Suppressor macrophage (primary cell): ENCODE measurements at regions not wholly inside any gene's neighbourhood (a gene's known extent, or its start where the extent isn't known, plus 50 kb on each side); places are given as distances from the start of the nearest gene placed in this dataset.
A peak's percentile ranks its signal among the peaks of the same experiment; 100 is the strongest.
"Not testable (repeated sequence)": the region's sequence is repeated elsewhere in the genome, so short reads cannot be mapped to it uniquely, and the experiment has no call there.

Experiments used
- DNase-seq, 4 experiments: peaks; one replicate each; pipeline ENCODE4 v3.0.0-alpha.2; 2020 to 2022

DNA sequence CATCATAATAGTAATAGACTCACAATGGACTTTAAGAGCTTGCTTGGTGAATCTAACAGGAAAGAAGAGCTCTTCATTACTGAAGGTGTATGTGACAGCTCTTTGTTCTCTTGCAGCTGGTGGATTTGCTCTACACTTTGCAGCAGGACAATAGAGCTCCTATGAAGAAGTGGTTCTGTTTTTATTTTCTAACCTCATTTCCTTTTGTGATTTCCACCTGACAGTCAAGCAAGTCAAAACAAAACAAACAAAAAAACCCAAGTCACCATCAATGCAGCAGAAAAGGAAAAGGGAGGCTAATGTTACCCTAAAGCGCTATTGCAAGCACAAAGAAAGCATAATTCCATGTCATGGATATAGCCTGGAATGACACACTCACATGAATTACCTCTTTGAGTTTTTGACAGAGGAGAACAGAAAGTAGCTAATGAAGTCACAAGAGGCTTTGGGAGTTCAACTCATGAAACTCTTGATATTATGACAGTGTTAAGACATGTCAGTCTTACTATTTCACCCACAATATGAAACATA lies 1188.1 kb downstream of the EPHA7 start:
- no peak for DNase-seq

GRCh38 chr6:92219987-92220386 lies 1199.4 kb downstream of the EPHA7 start:
- not testable (repeated sequence) for DNase-seq

DNA sequence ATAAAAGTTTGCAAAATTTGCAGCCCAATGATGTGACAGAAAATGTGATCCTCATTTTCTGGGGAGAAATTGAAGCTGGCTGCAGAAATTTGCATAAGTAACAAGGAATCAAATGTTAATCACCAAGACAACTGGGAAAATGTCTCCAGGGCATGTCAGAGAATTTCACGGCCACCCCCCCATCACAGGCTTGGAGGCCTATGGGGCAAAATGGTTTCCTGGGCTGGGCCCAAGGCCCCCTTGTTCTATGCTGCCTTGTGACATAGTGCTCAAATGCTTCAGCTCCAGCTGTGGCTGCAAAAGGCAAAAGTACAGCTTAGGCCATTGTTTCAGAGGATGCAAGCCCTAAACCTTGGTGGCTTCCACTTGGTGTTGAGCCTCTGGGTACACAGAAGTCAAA lies 1202.6 kb downstream of the EPHA7 start:
- no peak for DNase-seq

- DNase-seq: peak; percentile 1 to 41 (median 5)
Measured at GRCh38 chr6:92201618-92202017, 1217.7 kb downstream of the EPHA7 start.

- no peak for DNase-seq
Measured at GRCh38 chr6:92196325-92196724, 1223.0 kb downstream of the EPHA7 start.

DNA sequence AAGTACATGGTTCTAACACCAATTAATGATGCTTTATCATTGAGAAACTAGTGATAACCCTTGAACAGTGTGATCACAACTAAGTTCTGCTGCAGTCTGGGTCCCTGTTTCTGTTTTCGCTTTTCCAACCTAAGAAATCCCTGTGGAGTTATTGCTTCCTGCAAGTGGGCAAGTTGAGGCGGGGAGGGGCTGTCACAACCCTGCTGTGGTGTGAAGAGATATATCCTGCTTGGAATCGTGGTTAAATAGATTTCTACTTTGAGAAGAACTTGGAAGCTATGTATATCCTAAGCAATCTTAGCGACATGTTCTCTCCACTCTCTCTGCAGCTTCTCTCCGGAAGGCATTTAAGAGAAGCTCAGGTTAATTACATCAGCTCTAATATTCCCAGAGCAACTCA lies 1223.6 kb downstream of the EPHA7 start:
- no peak for DNase-seq

- DNase-seq: no peak
Measured at GRCh38 chr6:92188016-92188415, 1231.3 kb downstream of the EPHA7 start.

DNA sequence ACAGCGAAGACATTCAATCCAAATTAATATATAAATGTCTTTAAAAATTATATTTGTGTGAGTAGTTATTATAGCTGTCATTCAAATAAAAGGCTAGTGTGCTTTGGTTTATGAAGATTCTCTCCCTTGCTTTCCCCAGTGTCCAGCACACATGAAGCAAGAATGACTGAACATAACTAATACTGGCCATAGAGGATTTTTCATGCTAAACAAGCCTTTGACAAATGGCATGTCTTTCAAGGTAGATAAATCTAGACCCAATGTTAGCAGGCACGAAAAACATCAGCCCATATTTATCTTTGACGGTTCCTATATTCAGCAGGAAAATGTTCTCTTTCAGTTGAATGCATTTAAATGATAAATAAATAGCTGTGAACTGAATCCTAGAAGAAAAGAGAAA lies 1234.4 kb downstream of the EPHA7 start:
- no peak for DNase-seq

- no peak for DNase-seq
Measured at GRCh38 chr6:92181347-92181746, 1238.0 kb downstream of the EPHA7 start.

- DNase-seq: no peak
Measured at GRCh38 chr6:92180090-92180489, 1239.3 kb downstream of the EPHA7 start.

DNA sequence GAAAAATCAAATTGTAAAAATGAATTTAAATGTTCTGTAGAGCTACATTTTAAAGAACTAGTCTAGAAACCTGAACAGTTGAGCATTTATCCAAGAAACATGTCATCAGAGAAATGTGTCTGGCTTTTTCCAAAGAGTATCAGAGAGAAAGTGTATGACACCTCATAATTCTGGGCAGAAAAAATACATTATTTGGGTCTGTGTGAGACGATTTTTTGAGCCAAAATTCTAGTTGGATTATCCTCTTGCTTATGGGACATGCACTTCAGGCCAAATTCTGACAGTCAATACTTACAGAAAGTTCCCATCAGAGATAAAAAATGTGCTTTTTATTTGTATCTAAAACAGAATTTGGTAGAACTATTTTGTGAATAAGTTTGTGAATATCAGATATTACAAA lies 1242.7 kb downstream of the EPHA7 start:
- DNase-seq: no peak

GRCh38 chr6:92174398-92175073 lies 1244.8 kb downstream of the EPHA7 start:
- DNase-seq: no peak

- no peak for DNase-seq
Measured at GRCh38 chr6:92169506-92169905, 1249.9 kb downstream of the EPHA7 start.

- DNase-seq: no peak
Measured at GRCh38 chr6:92166666-92167065, 1252.7 kb downstream of the EPHA7 start.

- DNase-seq: no peak
Measured at GRCh38 chr6:92161953-92162352, 1257.4 kb downstream of the EPHA7 start.

DNA sequence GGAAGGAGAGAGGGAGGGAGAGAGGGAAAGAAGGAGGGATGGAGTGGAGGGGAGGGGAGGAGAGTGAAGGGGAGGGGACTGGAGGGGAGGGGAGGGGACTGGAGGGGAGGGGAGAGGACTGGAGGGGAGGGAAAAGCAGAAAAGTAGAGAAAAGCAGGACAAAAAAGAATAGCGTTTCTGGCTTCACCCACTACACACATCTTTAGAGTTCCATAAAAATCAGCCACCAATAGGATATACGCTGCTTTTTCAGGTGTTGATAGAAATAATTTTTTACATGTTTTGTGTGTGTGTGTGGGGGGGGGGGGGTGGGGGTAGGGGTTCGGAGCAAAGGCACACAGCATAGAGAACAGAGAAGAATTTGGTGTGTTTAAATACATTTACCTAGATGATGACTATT lies 1259.1 kb downstream of the EPHA7 start:
- no peak for DNase-seq

- DNase-seq: no peak
Measured at GRCh38 chr6:92159046-92159445, 1260.3 kb downstream of the EPHA7 start.

DNA sequence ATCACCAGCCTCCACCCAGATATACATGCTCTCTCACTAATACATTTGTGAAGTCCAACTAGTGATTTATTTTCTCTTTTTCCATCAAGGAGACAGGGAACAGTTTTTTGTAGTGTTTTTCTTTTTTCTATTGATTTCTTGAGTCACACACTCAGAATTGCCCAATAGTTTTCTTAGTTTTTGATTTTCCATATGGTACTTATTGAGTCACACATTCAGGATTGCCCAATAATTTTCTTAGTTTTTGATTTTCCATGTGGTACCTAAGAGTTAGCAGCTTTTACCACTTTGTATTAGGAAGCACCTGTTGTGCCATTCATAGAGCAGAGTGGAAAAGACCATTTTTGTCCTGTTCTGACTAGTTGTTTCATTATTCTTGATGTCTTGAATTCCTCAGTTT lies 1268.8 kb downstream of the EPHA7 start:
- DNase-seq: no peak

- DNase-seq: peak in 3 of 4 experiments; percentile 4 to 40 (median 32)
Measured at GRCh38 chr6:92147246-92147645, 1272.1 kb downstream of the EPHA7 start.

- DNase-seq: no peak
Measured at GRCh38 chr6:92139601-92140000, 1279.8 kb downstream of the EPHA7 start.

DNA sequence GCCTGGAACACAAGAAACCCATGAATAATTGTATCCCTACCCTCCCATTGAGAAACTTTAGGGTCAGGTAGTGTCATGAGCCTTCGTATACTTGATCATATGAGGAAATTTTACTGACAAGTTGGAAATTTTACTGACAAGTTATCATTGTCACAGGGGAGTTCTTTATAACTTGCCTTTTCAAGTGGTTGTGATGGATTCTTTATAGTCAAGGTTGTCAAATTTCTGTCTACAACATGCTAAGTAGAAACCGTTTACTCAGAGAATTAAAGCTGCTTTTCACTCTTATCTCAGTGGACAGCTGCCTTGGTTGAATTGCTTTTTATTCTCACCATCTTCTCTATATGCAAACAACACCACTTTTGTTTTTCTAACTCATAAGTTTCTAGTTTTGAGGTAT lies 1286.4 kb downstream of the EPHA7 start:
- DNase-seq: no peak

DNA sequence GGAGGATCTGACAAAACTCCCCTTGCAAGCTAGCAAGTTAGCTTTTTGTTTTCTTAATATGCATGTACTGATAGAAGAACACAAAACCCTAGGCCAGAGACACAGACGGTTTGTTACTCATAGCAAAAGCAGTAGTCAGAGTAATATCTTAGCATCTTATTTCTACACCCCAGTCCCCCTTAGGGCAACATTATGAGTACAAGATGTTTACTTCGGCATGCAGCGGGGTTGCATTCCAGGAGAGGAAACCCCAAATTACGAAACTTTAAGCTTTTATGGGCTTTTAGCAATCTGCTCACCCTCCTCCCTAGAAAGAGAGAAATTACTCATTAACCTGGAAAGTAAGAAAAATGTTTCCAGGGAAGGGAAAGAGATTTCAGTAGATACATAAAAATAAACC lies 1286.9 kb downstream of the EPHA7 start:
- DNase-seq: no peak

- no peak for DNase-seq
Measured at GRCh38 chr6:92130944-92131343, 1288.4 kb downstream of the EPHA7 start.

GRCh38 chr6:92126983-92127382 lies 1292.4 kb downstream of the EPHA7 start:
- DNase-seq: no peak

DNA sequence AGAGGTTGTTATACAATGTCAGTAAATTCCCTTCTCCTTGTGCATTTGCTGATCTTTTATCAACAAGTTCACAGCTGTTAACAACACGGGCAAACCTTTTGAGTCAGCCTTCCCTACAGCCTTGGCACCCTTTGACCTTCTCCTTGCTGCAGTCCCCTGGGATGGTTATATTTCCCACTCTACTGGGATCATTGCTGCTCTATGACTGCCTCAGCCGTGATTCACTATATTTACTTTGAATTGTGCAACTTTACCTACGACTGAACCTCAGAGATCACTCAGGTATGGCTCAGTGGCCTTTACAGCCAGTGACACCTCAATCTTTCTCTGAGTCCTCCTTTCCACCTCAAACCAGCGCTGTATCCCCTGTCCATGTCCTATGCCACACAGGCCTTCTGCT lies 1293.3 kb downstream of the EPHA7 start:
- no peak for DNase-seq
